ENCODE measurements at regions not wholly inside any gene's neighbourhood (a gene's known extent, or its start where the extent isn't known, plus 50 kb on each side); places are given as distances from the start of the nearest gene placed in this dataset.

DNA sequence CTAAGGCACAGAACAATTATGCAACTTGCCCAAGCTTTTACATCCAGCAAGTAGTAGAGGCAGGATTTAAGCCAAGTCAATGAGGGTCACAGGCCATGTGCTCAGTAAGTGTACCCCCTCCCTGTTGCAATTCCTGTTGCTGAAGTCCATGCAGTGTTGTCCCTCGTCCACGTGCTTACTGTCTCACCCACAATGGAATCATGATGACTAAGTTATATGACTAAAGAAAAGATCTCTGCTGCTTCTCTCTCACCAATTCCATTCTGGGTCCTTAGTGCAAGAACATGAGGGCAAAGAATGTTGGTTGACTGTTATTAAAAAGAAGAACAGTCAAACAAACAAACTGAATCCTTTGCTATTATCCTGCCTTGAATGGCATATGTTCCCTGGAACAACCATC lies 233.6 kb upstream of the SLC24A2 start:
- Histone ChIP-seq H3K4me3 (ENCODE audit: control extremely low read depth in 1 of 5, extremely low read depth in 1 of 5, insufficient read depth in 1 of 5, low read depth in 2 of 5, low read length in 4 of 5) (no peak overlapping the region), H3K27me3 (replicated peaks in 1 of 4; ENCODE audit: control extremely low read depth in 1 of 4, control insufficient read depth in 3 of 4, insufficient read depth in 4 of 4, low read length in 3 of 4) (no peaks in the 10 kb centered on the region), H3K9ac (ENCODE audit: low read length) (no peak overlapping the region), H3K4me2 (replicated peaks; ENCODE audit: low read depth, low read length, poor library complexity, severe bottlenecking) (no peak overlapping the region), H3K9me3 (ENCODE audit: control extremely low read depth in 1 of 3, control insufficient read depth in 2 of 3, insufficient read depth in 1 of 3, low read length in 2 of 3) (no peaks in the 10 kb centered on the region), H3K4me1 (ENCODE audit: control insufficient read depth in 2 of 2, insufficient read depth in 2 of 2, low read length in 2 of 2) (no peaks in the 10 kb centered on the region), H3K79me2 (ENCODE audit: control insufficient read depth, insufficient read depth, low read length) (no peaks in the 10 kb centered on the region), H3K36me3 (replicated peaks in 1 of 2; ENCODE audit: control extremely low read depth in 1 of 2, control insufficient read depth in 1 of 2, extremely low read depth in 1 of 2, insufficient read depth in 2 of 2, low read length in 1 of 2) (no peaks in the 10 kb centered on the region), H2AFZ (ENCODE audit: insufficient read depth, low read depth, low read length, poor library complexity, severe bottlenecking) (no peak overlapping the region), H4K20me1 (ENCODE audit: control insufficient read depth, insufficient read depth, low read length, poor library complexity, severe bottlenecking) (no peaks in the 10 kb centered on the region), H3K27ac (ENCODE audit: low read length in 2 of 2) (no peak overlapping the region)
- CTCF ChIA-PET, result no interaction called here
- no peak overlapping the region for H3K27ac Mint-ChIP-seq
- DNase-seq (no peak), ATAC-seq (ENCODE audit: low read depth) (no peak)
- no peak overlapping the region for H3K4me3 Mint-ChIP-seq
- no peaks in the 10 kb centered on the region for H3K4me1 Mint-ChIP-seq
- no peak for TF ChIP-seq EZH2 (IDR thresholded peaks at IDR 0.05; ENCODE audit: borderline replicate concordance, insufficient read depth, low read depth, low read length, poor library complexity, severe bottlenecking)
- TF ChIP-seq, protein P1, sequence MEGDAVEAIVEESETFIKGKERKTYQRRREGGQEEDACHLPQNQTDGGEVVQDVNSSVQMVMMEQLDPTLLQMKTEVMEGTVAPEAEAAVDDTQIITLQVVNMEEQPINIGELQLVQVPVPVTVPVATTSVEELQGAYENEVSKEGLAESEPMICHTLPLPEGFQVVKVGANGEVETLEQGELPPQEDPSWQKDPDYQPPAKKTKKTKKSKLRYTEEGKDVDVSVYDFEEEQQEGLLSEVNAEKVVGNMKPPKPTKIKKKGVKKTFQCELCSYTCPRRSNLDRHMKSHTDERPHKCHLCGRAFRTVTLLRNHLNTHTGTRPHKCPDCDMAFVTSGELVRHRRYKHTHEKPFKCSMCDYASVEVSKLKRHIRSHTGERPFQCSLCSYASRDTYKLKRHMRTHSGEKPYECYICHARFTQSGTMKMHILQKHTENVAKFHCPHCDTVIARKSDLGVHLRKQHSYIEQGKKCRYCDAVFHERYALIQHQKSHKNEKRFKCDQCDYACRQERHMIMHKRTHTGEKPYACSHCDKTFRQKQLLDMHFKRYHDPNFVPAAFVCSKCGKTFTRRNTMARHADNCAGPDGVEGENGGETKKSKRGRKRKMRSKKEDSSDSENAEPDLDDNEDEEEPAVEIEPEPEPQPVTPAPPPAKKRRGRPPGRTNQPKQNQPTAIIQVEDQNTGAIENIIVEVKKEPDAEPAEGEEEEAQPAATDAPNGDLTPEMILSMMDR (IDR thresholded peaks at IDR 0.05), result no peak
- intact Hi-C loops (cut with micrococcal nuclease), result no loop called here
- no CpG with 5 or more reads among the region's 2 CpGs for WGBS (ENCODE audit: insufficient coverage)
- POLR2A ChIA-PET, result no interaction called here
- no peaks in the 10 kb centered on the region for H3K27me3 Mint-ChIP-seq
- no peaks in the 10 kb centered on the region for H3K9me3 Mint-ChIP-seq (ENCODE audit: insufficient read depth)

DNA sequence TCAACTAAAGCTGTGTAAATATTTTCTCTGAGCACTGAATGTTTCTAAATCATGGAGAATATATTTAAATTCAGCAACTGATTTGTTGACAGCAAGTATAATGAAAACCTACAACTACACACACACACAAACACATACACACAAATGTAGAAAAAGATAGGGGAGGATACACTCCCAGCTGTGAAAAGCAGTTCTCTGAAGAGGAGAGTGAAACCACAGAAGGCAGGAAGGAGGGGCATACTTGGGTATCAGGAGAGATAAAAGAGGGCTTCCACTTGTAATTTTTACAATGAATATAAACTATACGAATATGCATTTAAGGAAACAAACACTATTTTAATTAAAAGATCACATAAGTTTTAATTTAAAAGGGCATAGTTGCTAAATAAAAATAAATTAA lies 227.8 kb upstream of the SLC24A2 start:
- intact Hi-C loops (cut with micrococcal nuclease), result no loop called here
- POLR2A ChIA-PET, result no interaction called here
- CTCF ChIA-PET, result no interaction called here
- peaks cover 2% of the 10 kb centered on the region for H3K9me3 Mint-ChIP-seq (ENCODE audit: insufficient read depth)
- no peak overlapping the region for H3K9ac ChIP-seq (ENCODE audit: low read length)
- H3K36me3 ChIP-seq (replicated peaks in 1 of 2; ENCODE audit: control extremely low read depth in 1 of 2, control insufficient read depth in 1 of 2, extremely low read depth in 1 of 2, insufficient read depth in 2 of 2, low read length in 1 of 2), result no peaks in the 10 kb centered on the region
- peaks cover 7% of the 10 kb centered on the region for H3K4me1 Mint-ChIP-seq
- no peak overlapping the region for H3K4me3 ChIP-seq (ENCODE audit: control extremely low read depth in 1 of 5, extremely low read depth in 1 of 5, insufficient read depth in 1 of 5, low read depth in 2 of 5, low read length in 4 of 5)
- H3K27me3 Mint-ChIP-seq, result no peaks in the 10 kb centered on the region
- no peaks in the 10 kb centered on the region for H3K9me3 ChIP-seq (ENCODE audit: control extremely low read depth in 1 of 3, control insufficient read depth in 2 of 3, insufficient read depth in 1 of 3, low read length in 2 of 3)
- ATAC-seq (ENCODE audit: low read depth) (no peak), DNase-seq (no peak)
- no peak overlapping the region for H3K27ac ChIP-seq (ENCODE audit: low read length in 2 of 2)
- H3K4me1 ChIP-seq (ENCODE audit: control insufficient read depth in 2 of 2, insufficient read depth in 2 of 2, low read length in 2 of 2), result peaks cover 5 to 8% of the 10 kb centered on the region in 2 donors
- H3K27me3 ChIP-seq (replicated peaks in 1 of 4; ENCODE audit: control extremely low read depth in 1 of 4, control insufficient read depth in 3 of 4, insufficient read depth in 4 of 4, low read length in 3 of 4), result no peaks in the 10 kb centered on the region
- H4K20me1 ChIP-seq (ENCODE audit: control insufficient read depth, insufficient read depth, low read length, poor library complexity, severe bottlenecking), result no peaks in the 10 kb centered on the region
- no peak overlapping the region for H3K27ac Mint-ChIP-seq
- H3K4me3 Mint-ChIP-seq, result no peak overlapping the region
- no peaks in the 10 kb centered on the region for H3K79me2 ChIP-seq (ENCODE audit: control insufficient read depth, insufficient read depth, low read length)
- no peak overlapping the region for H3K4me2 ChIP-seq (replicated peaks; ENCODE audit: low read depth, low read length, poor library complexity, severe bottlenecking)
- no peak for TF ChIP-seq EZH2 (IDR thresholded peaks at IDR 0.05; ENCODE audit: borderline replicate concordance, insufficient read depth, low read depth, low read length, poor library complexity, severe bottlenecking)
- WGBS (ENCODE audit: insufficient coverage), result no CpG with 5 or more reads among the region's 1 CpG
- H2AFZ ChIP-seq (ENCODE audit: insufficient read depth, low read depth, low read length, poor library complexity, severe bottlenecking), result no peak overlapping the region

Data from B cell (primary cell).